MV-4-11 (cell line): ENCODE measurements at regions not wholly inside any gene's neighbourhood (a gene's known extent, or its start where the extent isn't known, plus 50 kb on each side); places are given as distances from the start of the nearest gene placed in this dataset.

Experiments used
- DNase-seq: peaks from one replicate; lab custom pipeline; 2025; lab: John Stamatoyannopoulos, UW

DNA sequence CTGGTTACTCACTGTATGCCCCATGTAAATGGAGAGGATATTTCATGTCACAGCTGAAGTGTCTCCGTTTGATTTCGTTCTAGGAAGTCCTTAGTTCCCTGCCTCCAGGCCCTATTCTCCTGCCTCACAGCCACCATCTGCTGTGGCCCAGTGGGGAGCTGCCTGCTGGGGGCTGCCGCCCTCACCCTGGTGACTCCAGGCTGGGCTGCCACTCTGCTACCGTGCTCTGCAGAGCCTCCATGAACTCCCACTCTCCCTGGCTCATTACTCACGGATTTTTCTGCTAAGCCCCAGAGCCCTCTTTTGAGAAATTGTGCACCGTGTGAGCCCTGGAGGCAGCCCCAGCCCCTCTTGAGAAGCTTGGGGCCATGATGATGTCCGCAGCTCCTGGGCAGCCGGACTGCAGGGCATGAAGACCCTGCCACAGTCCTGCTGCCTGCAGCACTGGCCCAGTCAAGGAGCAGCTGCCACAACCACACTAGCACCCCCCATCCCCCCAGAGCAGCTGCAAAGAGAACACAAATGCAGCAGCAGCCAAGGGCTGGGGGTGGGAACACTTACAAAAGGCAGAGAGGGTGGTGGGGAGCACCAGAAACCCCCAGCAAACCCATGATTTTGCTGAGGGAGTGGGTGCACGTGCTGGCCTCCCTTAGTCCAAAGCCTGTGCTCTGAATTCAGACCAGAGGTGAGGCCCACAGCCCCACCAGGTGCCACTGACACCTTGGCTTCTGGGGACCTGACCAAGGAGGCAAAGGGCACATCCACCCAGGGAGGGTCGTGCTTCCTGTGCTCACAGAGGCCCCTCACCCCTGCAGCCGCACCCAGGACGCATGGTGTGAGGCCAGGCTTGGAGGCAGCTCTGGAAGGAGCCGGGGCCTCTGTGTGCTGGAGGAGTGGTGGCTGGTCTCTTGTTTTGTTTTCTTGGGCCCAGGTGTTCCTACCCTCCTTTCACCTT, 270.2 kb upstream of the RAB6C start:
- DNase-seq: no peak

DNA sequence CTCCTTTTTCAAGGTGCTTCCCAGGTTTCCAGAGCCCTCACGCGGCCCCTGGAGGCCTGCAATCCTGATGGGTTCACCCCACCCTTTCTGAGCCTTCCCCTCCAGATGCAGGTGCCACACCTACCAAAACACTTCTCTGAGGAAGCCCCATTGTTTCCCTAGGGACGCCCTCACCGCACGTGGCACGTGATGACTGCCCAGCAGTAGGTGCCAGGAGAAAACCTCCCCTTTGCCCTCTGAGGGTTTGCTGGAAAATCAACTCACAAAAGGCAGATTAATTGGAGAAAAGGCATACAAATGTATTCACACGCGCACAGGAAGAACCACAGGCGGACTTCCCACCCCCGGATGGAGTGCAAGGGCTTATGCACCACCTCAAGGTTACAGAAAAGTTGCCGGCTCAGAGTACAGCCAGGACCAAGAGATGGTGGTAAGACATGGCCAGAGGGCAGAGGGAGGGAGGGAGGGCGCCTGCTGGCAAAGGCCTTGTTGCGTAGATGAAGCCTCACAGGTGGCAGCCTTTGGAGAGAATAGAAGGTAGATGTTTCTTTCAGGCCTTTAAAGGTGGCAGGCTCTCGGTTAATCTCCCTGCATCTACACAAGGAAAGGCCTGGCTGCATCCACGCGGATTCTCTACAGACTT, 269.4 kb upstream of the RAB6C start:
- DNase-seq: no peak

- no peak for DNase-seq
Observed at GRCh38 chr2:129710670-129711495, 268.6 kb upstream of the RAB6C start.

DNA sequence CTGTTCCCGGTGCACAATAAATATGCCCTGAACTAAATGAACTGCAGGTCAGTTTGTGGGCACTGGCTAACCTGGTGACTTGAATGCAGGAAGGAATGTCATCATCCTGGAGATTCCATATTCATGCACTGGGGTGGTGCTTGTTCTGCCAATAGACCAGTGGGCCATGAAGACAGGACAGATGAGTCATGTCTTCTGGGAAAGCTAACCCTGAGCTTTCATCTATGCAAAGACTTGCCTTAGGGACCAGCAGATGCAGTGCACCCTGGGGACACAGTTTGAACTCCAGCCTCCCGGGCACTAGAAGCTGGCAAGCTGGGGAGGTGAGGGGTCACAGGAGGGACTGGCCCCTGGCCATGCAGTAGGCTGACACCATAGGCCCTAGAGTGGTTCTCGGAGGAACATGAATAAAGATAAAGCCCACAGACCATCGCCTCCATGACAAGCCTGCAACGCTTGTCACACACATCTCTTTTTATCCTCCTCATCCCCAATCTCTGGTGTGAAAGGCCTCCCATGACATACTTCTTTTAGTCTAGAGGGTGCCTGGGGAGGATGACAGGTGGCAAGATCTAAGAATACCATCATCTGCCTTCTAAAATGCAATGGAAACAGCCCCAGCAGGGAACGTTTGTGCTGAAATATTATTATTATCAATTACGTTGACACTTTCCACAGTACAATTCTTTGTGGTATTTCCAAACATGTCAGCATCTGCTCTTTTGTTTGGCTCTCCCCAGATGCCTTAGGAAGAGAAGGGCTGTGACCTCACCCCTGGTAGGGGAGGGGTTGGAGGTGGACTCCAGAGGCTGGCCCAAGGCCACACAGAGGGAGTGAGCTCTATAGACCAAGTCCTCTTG, 267.4 kb upstream of the RAB6C start:
- no peak for DNase-seq

DNA sequence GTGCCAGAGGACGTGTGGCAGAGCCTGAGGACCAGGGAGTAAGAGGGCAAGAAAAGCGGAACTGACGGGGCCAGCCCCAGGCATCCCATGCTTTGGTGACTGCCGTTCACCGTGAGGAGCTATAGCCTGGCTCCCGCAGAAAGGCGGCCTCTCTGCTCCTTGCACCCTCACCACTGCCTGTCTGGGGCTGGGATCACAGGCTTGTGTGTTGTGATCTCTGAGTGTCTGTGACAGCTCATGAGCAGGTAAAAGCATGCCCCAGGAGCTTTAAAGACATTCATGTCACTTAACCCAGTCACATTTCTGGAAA, 266.8 kb upstream of the RAB6C start:
- DNase-seq: no peak

GRCh38 chr2:129713337-129713736, 266.1 kb upstream of the RAB6C start:
- DNase-seq: no peak

- no peak for DNase-seq
Observed at GRCh38 chr2:129716781-129717559, 262.5 kb upstream of the RAB6C start.

DNA sequence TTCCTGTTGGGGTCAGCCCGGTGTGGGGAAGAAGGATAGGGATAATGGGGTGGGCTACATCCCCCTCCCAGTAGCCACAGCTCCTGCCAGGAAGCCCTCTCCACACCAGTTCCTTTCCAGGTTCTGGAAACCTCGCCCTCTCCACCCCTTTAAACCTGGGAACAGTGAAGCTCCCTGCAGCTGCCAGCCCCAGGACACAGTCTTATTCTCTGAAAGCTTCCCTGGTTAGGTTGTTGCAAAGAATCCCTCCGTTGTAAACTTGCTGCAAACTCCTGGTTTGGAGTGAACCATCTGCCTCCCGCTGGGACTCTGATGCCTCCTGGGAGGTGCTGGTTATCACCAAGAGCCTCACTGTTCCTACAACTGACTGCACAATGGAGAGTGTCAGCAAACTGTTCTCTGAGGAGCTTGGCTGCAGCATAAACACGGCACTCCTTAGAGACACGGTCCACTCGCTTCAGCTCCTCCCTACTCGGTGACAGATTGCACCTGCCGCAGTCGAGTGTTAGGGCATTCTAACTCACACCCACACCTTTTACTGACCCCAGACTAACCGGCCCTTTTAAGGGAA, 261.8 kb upstream of the RAB6C start:
- no peak for DNase-seq

- DNase-seq: no peak
Observed at GRCh38 chr2:129719335-129719734, 260.1 kb upstream of the RAB6C start.

DNA sequence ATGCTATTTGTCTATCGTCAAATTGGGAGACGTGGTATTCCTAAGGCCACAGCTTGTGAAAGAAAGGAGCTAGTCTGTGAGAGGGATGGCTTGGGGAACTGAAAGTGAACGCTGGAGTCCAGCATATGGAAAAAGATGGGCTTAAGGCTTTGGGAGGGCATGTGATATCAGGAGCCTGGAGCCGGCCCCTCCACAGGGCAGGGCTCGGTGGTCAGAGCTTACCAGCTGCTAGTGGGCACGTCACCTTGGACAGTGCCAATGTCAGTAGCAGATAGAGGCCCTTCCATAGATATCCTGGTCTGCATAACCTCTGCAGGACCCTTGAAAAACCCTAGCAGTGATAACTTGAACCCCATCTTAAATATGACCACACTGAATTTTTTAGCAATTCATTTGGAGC, 259.1 kb upstream of the RAB6C start:
- no peak for DNase-seq

DNA sequence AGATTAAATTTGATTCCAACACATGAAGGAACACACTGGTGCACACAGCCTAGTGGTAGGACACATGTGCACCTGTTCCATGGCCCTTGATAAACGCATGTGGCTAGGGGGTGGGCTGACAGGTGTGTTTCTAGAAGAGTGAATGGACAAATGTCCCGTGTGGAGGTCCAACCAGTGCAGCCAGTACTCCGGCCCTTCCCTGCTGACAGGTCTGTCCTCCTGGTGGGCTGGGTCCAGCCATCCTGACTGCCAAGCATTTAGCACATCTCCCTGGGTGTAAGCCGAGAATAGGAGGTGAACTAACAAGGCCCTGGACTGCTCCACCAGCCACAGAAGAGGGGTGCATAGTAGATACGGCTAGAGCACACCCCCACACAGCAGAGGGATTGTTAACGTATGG, 258.7 kb upstream of the RAB6C start:
- DNase-seq: no peak

DNA sequence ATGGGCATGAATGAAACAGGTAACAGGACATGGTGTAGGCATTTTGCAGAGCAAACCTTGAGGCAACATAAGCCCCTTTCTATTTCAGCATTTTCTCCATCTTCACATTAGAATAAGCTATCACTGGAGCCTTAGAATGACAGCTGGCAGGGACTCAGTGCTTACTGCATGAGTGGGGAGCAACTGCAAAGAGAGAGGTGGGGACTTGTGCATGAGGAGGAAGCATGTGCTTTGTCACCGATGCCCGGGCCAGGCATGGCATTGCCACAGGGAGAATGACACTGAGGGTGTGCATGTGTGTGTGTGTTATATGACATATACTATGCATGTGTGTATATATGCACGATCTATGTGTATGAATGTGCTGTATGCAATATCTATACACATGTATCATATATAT, 258.2 kb upstream of the RAB6C start:
- DNase-seq: no peak

GRCh38 chr2:129721846-129722245, 257.6 kb upstream of the RAB6C start:
- DNase-seq: no peak

- DNase-seq: no peak
Observed at GRCh38 chr2:129722306-129723019, 257.0 kb upstream of the RAB6C start.

GRCh38 chr2:129723277-129724020, 256.0 kb upstream of the RAB6C start:
- DNase-seq: no peak

- no peak for DNase-seq
Observed at GRCh38 chr2:129724021-129724757, 255.3 kb upstream of the RAB6C start.

DNA sequence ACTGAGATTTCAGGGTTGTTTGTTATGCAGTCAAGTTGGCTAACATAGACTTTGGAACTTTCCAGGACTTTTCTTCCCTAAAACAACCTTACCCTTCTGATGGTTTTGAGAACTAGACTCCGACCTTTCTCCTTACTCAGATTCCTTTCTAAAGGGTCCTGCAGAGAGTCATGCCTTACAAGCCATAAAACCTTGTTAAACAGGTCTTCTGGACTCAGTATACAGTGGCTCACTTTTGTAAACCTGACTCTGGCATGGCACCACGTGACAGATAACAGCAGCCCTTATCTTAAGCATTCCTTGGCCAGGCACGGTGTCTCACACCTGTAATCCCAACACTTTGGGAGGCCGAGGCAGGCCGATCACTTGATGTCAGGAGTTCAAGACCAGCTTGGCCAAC, 253.2 kb upstream of the RAB6C start:
- DNase-seq: no peak

GRCh38 chr2:129727286-129727685, 252.2 kb upstream of the RAB6C start:
- DNase-seq: no peak
